Thoracic aorta (tissue), 2 donors: ENCODE measurements at regions not wholly inside any gene's neighbourhood (a gene's known extent, or its start where the extent isn't known, plus 50 kb on each side); places are given as distances from the start of the nearest gene placed in this dataset.

ENCODE experiments used
- ATAC-seq: fragments of 150-250 bp; one replicate; pipeline ENCODE4 v1.8.0; 2017; ENCODE audit warnings: low read depth; ENCODE audit not compliant: insufficient number of reproducible peaks, low FRiP score
- DNase-seq: peaks from one replicate; pipeline ENCODE4 v3.0.0-alpha.2; 2020; ENCODE audit warnings: low spot score
- H3K27ac ChIP-seq, 2 donors: fragments of 200-600 bp; sonication (generic); 1 replicate in 1 of 2; 2 replicates in 1 of 2; pipeline ENCODE4 v1.5.1; 2016; ENCODE audit warnings: mild to moderate bottlenecking in 2 of 2, moderate library complexity in 2 of 2
- H3K27me3 ChIP-seq: fragments of 200-600 bp; sonication (generic); replicated peaks from 2 replicates; pipeline ENCODE4 v1.6.0; 2016; ENCODE audit warnings: mild to moderate bottlenecking; ENCODE audit not compliant: insufficient read depth
- H3K36me3 ChIP-seq: fragments of 200-600 bp; sonication (generic); one replicate; pipeline ENCODE4 v1.5.1; 2016
- H3K4me1 ChIP-seq, 2 donors: fragments of 200-600 bp; sonication (generic); 1 replicate in 1 of 2; 2 replicates in 1 of 2; pipeline versions ENCODE4 v1.5.1 to v1.6.0; 2016; ENCODE audit warnings: low read depth in 2 of 2, mild to moderate bottlenecking in 1 of 2; ENCODE audit not compliant: control insufficient read depth in 1 of 2
- H3K4me3 ChIP-seq: fragments of 200-600 bp; sonication (generic); 2 replicates; pipeline ENCODE4 v1.5.1; 2016; ENCODE audit warnings: mild to moderate bottlenecking
- H3K9me3 ChIP-seq: fragments of 200-600 bp; sonication (generic); 2 replicates; pipeline ENCODE4 v1.5.1; 2016
- TF ChIP-seq, protein P1 (sequence below): fragments of 200-600 bp; sonication (generic); IDR thresholded peaks from one replicate; pipeline ENCODE4 v1.5.1; 2019; ENCODE audit warnings: antibody characterized with exemption

DNA sequence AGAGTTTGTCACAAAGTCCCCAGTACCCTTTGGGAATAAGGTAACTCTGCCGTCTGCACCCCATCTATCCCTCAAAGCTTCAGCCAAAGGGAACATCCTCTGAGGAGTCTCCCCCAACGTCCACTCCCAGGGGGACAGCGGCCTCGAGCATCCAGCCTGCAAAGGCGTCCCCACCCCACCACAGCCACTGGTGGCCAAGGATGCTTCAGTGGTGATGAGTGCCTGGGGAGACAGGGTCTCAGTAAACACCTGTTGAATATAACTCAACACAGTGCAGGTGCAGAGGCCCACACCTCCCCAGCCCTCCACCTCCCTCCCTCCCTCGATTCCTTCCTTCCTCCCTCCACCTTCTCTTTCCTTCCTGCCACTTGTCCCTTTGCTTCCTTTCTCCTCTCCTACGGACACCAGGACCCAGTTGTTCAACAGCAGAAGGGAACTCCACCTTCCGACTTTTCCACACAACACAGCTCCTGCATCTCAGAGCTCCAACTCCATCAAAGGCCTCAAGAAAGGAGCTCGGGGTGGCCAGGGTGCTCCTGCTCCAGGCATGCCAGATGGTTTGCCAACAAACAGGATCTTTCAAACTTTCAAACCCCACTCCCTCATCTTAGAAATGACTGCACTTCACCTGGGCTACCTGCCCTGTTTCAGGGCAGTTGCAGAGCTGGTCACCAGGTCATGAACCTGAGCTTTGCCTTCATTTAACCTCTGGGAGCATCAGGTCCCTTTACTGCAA is 87.8 kb upstream of the SNTG2 start:
- no peak for DNase-seq
- TF ChIP-seq, protein P1, sequence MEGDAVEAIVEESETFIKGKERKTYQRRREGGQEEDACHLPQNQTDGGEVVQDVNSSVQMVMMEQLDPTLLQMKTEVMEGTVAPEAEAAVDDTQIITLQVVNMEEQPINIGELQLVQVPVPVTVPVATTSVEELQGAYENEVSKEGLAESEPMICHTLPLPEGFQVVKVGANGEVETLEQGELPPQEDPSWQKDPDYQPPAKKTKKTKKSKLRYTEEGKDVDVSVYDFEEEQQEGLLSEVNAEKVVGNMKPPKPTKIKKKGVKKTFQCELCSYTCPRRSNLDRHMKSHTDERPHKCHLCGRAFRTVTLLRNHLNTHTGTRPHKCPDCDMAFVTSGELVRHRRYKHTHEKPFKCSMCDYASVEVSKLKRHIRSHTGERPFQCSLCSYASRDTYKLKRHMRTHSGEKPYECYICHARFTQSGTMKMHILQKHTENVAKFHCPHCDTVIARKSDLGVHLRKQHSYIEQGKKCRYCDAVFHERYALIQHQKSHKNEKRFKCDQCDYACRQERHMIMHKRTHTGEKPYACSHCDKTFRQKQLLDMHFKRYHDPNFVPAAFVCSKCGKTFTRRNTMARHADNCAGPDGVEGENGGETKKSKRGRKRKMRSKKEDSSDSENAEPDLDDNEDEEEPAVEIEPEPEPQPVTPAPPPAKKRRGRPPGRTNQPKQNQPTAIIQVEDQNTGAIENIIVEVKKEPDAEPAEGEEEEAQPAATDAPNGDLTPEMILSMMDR: no peak
- H3K36me3 ChIP-seq: no peaks in the 10 kb centered on the region

GRCh38 chr2:862355-862687 is 88.3 kb upstream of the SNTG2 start:
- no peak for DNase-seq
- TF ChIP-seq, protein P1: no peak
- no peak overlapping the region for H3K4me3 ChIP-seq
- no peaks in the 10 kb centered on the region for H3K27me3 ChIP-seq
- H3K27ac ChIP-seq: no peak overlapping the region
- ATAC-seq: no peak
- no peaks in the 10 kb centered on the region for H3K36me3 ChIP-seq
- no peaks in the 10 kb centered on the region for H3K9me3 ChIP-seq
- H3K4me1 ChIP-seq: no peaks in the 10 kb centered on the region

More for the DNA sequence above, 87.8 kb upstream of the SNTG2 start:
- no peaks in the 10 kb centered on the region for H3K27me3 ChIP-seq
- H3K9me3 ChIP-seq: no peaks in the 10 kb centered on the region
- H3K27ac ChIP-seq: no peak overlapping the region
- H3K4me3 ChIP-seq: no peak overlapping the region
- no peaks in the 10 kb centered on the region for H3K4me1 ChIP-seq
- ATAC-seq: no peak

DNA sequence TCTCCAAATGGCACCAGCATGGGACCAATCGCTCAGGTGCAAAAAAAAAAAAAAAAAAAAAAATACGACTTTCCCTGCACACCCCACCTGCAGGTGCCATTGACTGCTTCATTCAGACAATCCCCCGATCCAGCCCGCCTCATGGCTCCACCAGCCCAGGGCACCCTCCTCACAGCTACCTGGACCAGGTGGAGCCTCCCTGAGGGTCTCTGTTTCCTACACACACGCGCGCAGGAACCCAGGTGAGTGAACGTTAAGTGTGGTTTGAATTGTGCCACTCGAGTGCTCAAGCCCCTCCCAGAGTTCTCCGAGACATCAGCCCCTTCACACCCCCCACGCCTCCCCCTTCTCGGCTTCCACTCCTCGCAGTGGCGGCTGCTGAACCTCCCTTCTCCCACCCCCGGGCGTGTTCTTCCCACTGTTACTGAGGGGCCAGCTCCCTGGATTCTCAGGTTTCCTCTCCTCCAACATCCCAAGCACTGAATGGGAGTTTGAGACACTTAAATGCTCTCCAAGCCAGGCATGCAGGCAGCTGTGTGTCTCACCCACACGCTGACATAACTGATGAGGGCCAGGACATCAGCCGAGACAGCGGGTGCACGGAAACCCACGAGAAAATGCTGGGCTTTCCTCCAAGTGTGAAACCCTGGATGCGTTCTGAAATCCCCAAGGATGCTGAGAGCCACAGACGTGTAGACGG is 88.8 kb upstream of the SNTG2 start:
- Histone ChIP-seq H3K36me3 (no peaks in the 10 kb centered on the region), H3K27ac (no peak overlapping the region), H3K9me3 (no peaks in the 10 kb centered on the region), H3K4me1 (no peaks in the 10 kb centered on the region), H3K4me3 (no peak overlapping the region), H3K27me3 (no peaks in the 10 kb centered on the region)
- TF ChIP-seq, protein P1: no peak
- no peak for ATAC-seq
- DNase-seq: no peak

DNA sequence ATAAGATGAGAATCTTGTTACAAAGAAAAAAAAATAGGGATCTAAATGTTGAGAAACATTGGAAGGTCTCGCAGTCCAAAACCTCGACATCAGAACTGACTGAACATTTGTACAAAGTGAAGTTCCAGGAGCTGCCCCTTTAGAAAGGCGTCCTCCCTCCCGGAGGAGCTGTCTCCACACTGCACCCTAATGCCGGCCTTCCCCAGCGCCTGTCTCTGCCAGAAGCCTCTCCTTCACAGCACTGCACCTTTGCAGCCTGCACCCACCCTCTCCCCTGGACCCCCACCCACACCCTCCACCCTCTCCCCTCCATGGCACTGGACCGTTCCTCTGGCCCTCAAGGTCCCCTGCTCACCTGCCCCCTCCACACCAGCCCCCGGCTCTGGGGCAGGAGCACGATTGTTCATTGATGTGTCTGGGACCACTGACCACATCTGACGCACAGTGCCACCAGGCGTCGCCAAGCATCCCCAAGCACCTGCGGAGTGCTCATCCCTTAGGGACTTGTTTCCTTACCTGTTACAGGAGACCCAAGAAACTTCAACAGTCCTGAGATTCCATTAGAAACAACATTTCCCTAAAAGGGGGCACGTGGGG is 90.3 kb upstream of the SNTG2 start:
- no peaks in the 10 kb centered on the region for H3K9me3 ChIP-seq
- no peaks in the 10 kb centered on the region for H3K27me3 ChIP-seq
- no peaks in the 10 kb centered on the region for H3K36me3 ChIP-seq
- no peaks in the 10 kb centered on the region for H3K4me1 ChIP-seq
- H3K4me3 ChIP-seq: no peak overlapping the region
- TF ChIP-seq, protein P1: no peak
- ATAC-seq (no peak), DNase-seq (no peak)
- H3K27ac ChIP-seq: no peak overlapping the region

DNA sequence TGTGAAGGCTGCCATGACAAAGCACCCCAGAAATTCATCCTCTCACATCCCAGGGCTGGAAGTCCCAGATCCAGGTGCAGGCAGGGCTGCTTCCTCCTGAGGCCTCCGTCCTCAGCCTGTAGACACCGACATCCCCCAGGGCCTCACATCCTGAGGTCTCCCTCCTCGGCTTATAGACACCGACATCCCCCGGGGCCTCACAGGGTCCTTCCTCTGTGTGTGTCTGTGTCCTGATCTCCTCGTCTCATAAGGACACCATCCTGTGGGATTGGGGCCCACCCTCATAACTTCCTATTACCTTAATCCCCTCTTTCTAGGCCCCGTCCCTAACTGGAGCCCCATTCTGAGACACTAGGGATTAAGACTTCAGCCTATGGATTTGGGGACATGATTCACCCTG is 92.0 kb upstream of the SNTG2 start:
- TF ChIP-seq, protein P1: no peak
- Histone ChIP-seq H3K9me3 (no peaks in the 10 kb centered on the region), H3K36me3 (no peaks in the 10 kb centered on the region), H3K4me3 (no peak overlapping the region), H3K27ac (no peak overlapping the region), H3K27me3 (no peaks in the 10 kb centered on the region), H3K4me1 (no peaks in the 10 kb centered on the region)
- ATAC-seq (no peak), DNase-seq (no peak)
